Urinary bladder (tissue), 3 donors: ENCODE measurements at regions not wholly inside any gene's neighbourhood (a gene's known extent, or its start where the extent isn't known, plus 50 kb on each side); places are given as distances from the start of the nearest gene placed in this dataset.
"Not testable (repeated sequence)": the region's sequence is repeated elsewhere in the genome, so short reads cannot be mapped to it uniquely, and the experiment has no call there.

Source experiments
- DNase-seq: peaks from one replicate; pipeline ENCODE4 v3.0.0-alpha.2; 2015; ENCODE audit errors: extremely low spot score
- H3K27ac ChIP-seq: one replicate; pipeline ENCODE4 v1.5.1; 2013; ENCODE audit warnings: low read depth, mild to moderate bottlenecking, moderate library complexity
- H3K36me3 ChIP-seq: one replicate; pipeline ENCODE4 v1.6.1; 2013; ENCODE audit warnings: mild to moderate bottlenecking, moderate library complexity; ENCODE audit not compliant: insufficient read depth
- H3K4me1 ChIP-seq: one replicate; pipeline ENCODE4 v1.6.1; 2013; ENCODE audit warnings: mild to moderate bottlenecking, moderate library complexity; ENCODE audit not compliant: insufficient read depth
- H3K4me3 ChIP-seq: one replicate; pipeline ENCODE4 v1.5.1; 2013; ENCODE audit warnings: low read depth, low read length
- WGBS: extraction: QIAGEN DNeasy Blood & Tissue Kit; methylation state at CpG from one replicate; pipeline ENCODE4 v1.1.7; 2013; 5-methylcytosine and 5-hydroxymethylcytosine counted together
- donor health status: healthy with polysubstance abuse.
- donor health status: healthy.

- WGBS, result 57% methylated on average over 3 of the region's 3 CpGs
- no peak overlapping the region for H3K27ac ChIP-seq
- DNase-seq, result no peak
- H3K4me3 ChIP-seq, result no peak overlapping the region
- H3K36me3 ChIP-seq, result no peaks in the 10 kb centered on the region
- H3K4me1 ChIP-seq, result no peaks in the 10 kb centered on the region
Measured at GRCh38 chr16:60404401-60404800, 1631.8 kb downstream of the CDH8 start.

DNA sequence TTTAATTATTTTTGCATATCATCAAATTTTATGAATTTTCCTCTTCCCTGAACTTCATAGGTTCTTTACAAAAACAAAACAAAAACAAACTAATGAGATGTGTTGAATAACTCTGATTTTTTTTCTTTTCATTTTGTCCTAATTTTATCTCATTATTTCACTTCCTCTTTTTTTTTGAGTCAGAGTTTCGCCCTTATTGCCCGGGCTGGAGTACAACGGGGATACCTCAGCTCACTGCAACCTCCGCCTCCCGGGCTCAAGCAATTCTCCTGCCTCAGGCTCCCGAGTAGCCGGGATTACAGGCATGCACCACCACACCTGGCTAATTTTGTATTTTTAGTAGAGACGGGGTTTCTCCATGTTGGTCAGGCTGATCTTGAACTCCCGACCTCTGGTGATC, 1633.3 kb downstream of the CDH8 start:
- DNase-seq, H3K27ac ChIP-seq, H3K4me1 ChIP-seq, H3K4me3 ChIP-seq, H3K36me3 ChIP-seq: not testable (repeated sequence)
- WGBS, result 93% methylated on average over 9 of the region's 9 CpGs

- WGBS, result 89% methylated on average over 4 of the region's 4 CpGs
Measured at GRCh38 chr16:60392380-60392779, 1643.9 kb downstream of the CDH8 start.

GRCh38 chr16:60371591-60371990, 1637.5 kb upstream of the GOT2 start:
- WGBS, result 56% methylated on average over 2 of the region's 2 CpGs
- Histone ChIP-seq H3K4me3 (no peak overlapping the region), H3K27ac (no peak overlapping the region), H3K4me1 (no peaks in the 10 kb centered on the region), H3K36me3 (no peaks in the 10 kb centered on the region)
- DNase-seq, result no peak

More at GRCh38 chr16:60392380-60392779, 1643.9 kb downstream of the CDH8 start:
- H3K4me3 ChIP-seq, result no peak overlapping the region
- H3K36me3 ChIP-seq, result no peaks in the 10 kb centered on the region
- H3K27ac ChIP-seq, result no peak overlapping the region
- DNase-seq, result no peak
- H3K4me1 ChIP-seq, result no peaks in the 10 kb centered on the region

DNA sequence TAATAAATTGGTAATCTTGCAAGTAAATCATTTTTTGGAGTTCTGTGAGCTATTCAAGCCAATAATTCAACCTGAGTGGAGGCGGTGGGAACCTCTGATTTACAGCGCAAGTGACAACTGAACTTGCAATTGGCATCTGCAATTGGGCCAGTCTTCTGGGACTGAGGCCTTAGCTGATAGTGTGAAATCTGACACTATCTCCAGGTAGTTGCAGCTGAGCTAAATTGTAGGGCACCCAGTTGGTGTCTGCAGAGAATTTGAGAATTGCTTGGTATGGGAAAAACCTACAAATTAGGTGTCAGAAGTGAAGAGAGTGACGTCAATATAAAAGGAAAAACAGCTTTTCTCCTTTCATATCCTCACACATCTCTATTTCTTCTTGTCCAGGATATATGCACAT, 1633.6 kb upstream of the GOT2 start:
- no peaks in the 10 kb centered on the region for H3K36me3 ChIP-seq
- no peak for DNase-seq

DNA sequence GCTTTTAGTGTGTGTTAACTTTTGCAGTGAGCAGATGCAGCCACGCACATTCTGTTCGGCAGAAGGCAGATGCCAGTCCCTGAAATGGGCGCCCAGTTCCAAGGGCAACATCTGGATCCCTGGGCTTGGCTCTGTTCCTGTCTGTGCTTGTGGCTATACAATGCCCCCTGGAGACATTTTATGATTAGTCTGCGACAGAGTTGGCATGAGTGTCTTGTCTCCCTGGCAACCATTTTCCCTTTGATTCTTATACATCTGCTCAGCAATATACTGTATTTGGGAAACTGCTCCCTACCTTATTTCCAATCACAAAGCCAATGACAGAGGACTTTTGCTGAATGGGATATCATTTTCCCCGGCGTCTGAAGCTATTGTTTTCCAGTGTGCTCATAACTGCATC, 1629.5 kb upstream of the GOT2 start:
- 73% methylated on average over 6 of the region's 6 CpGs for WGBS
- no peak overlapping the region for H3K4me3 ChIP-seq
- no peak for DNase-seq
- no peak overlapping the region for H3K27ac ChIP-seq
- no peaks in the 10 kb centered on the region for H3K4me1 ChIP-seq
- no peaks in the 10 kb centered on the region for H3K36me3 ChIP-seq

More for the DNA sequence above, 1633.6 kb upstream of the GOT2 start:
- H3K4me3 ChIP-seq, result no peak overlapping the region
- H3K27ac ChIP-seq, result no peak overlapping the region
- H3K4me1 ChIP-seq, result no peaks in the 10 kb centered on the region
- 63% methylated on average over 3 of the region's 3 CpGs for WGBS

DNA sequence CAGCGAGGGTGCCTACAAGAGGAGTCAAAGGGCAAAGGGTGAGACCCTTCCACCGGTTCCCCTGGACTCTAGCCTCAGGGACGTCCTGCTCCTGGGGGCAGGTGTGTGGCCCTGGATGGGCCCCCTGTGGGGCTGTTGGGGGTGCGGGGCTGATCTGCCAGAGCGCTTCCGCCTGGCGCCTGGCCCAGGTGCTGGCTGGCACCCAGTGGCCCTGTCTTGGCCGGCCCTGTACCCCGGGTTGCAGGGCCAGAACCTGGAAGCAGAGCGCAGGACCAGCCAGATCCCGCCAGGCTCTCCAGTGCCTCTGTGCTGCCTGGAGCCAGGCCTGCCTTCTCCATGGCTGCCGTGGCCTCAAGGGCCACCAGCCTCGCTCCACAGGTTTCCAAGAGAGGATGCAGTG, 1625.8 kb upstream of the GOT2 start:
- not testable (repeated sequence) for DNase-seq, H3K4me3 ChIP-seq, H3K4me1 ChIP-seq, H3K27ac ChIP-seq, H3K36me3 ChIP-seq
- 94% methylated on average over 13 of the region's 13 CpGs for WGBS

GRCh38 chr16:60359412-60359811, 1625.3 kb upstream of the GOT2 start:
- WGBS, result 96% methylated on average over 17 of the region's 17 CpGs
- not testable (repeated sequence) for DNase-seq, H3K4me1 ChIP-seq, H3K4me3 ChIP-seq, H3K36me3 ChIP-seq, H3K27ac ChIP-seq

- H3K36me3 ChIP-seq, H3K27ac ChIP-seq, DNase-seq, H3K4me3 ChIP-seq, H3K4me1 ChIP-seq: not testable (repeated sequence)
- 92% methylated on average over 29 of the region's 29 CpGs for WGBS
Measured at GRCh38 chr16:60357876-60358522, 1623.9 kb upstream of the GOT2 start.

DNA sequence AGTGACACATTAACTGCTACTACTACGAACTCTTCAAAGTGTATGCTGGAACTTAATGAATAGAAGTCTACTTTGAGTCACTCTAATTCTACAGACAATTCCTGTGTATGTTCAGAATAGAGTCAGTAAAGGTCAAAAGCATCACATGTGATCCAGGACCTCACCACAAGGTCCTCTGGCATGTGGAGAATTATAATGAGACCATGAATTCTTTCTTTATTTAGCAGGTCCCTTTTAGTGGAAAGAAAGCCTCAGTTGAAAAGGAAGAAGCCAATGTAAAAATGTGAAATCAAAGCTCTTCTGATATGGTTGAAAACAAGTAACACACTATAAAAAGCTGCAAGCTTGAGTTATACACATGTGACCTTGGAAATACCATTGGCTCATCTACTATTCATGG, 1612.1 kb upstream of the GOT2 start:
- H3K4me3 ChIP-seq, result no peak overlapping the region
- H3K27ac ChIP-seq, result no peak overlapping the region
- DNase-seq, result no peak
- H3K36me3 ChIP-seq, result no peaks in the 10 kb centered on the region
- 92% methylated on average over 1 of the region's 1 CpG for WGBS
- no peaks in the 10 kb centered on the region for H3K4me1 ChIP-seq

- H3K36me3 ChIP-seq, result no peaks in the 10 kb centered on the region
- H3K4me1 ChIP-seq, result no peaks in the 10 kb centered on the region
- no peak overlapping the region for H3K27ac ChIP-seq
- H3K4me3 ChIP-seq, result no peak overlapping the region
- DNase-seq, result no peak
- 83% methylated on average over 4 of the region's 4 CpGs for WGBS
Measured at GRCh38 chr16:60337671-60338070, 1603.6 kb upstream of the GOT2 start.

GRCh38 chr16:60331168-60331567, 1597.1 kb upstream of the GOT2 start:
- no peak overlapping the region for H3K4me3 ChIP-seq
- H3K27ac ChIP-seq, result no peak overlapping the region
- H3K36me3 ChIP-seq, result no peaks in the 10 kb centered on the region
- WGBS, result 46% methylated on average over 2 of the region's 2 CpGs
- no peaks in the 10 kb centered on the region for H3K4me1 ChIP-seq
- DNase-seq, result no peak

DNA sequence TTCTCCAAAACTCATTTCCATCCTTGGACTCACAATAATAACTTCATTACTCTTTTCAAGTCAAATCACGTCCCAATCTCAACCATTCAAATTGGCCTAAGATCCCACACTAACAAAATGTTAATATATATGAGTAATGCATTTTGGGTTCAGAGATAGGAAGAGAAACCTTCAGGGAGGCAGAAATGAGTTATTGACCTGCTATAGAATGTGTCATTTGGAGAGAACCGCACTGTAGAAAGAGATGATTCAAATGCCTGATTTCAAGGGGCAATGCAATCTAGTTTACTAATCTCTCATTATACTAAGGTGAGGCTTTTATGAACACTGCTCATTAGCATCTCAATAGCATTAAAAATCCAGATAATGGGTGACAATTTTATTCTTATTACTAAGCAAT, 1595.0 kb upstream of the GOT2 start:
- H3K27ac ChIP-seq, result no peak overlapping the region
- H3K4me3 ChIP-seq, result no peak overlapping the region
- no peaks in the 10 kb centered on the region for H3K36me3 ChIP-seq
- DNase-seq, result no peak
- no peaks in the 10 kb centered on the region for H3K4me1 ChIP-seq
- 92% methylated on average over 2 of the region's 2 CpGs for WGBS

GRCh38 chr16:60328152-60328551, 1594.0 kb upstream of the GOT2 start:
- DNase-seq, result no peak
- Histone ChIP-seq H3K4me1 (no peaks in the 10 kb centered on the region), H3K4me3 (no peak overlapping the region), H3K36me3 (no peaks in the 10 kb centered on the region), H3K27ac (no peak overlapping the region)
- WGBS, result 89% methylated on average over 1 of the region's 1 CpG

DNA sequence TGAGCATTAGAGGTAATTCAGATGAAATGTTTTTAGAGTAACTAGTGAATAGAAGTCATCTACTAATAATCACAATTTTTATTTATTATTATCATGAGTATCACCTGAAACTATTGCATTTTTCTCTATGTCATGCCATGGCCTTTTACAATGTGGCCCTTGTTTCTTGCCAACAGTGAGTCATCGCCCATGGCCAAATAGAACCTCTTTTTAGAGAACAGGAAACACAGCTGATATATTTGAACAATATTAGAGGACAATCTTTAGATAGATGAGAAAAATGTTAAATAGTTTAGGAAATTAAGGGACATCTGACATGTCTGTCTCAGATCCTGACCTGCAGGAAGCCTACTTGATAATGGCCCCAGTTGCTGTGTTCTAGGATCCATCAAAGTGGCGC, 1584.4 kb upstream of the GOT2 start:
- no peaks in the 10 kb centered on the region for H3K36me3 ChIP-seq
- no peak overlapping the region for H3K4me3 ChIP-seq
- H3K4me1 ChIP-seq, result no peaks in the 10 kb centered on the region
- WGBS, result 91% methylated on average over 2 of the region's 2 CpGs
- no peak for DNase-seq
- H3K27ac ChIP-seq, result no peak overlapping the region
